BE2C (cell line): ENCODE measurements at regions not wholly inside any gene's neighbourhood (a gene's known extent, or its start where the extent isn't known, plus 50 kb on each side); places are given as distances from the start of the nearest gene placed in this dataset.

Experiments
- DNase-seq: peaks from one replicate; pipeline ENCODE4 v3.0.0-alpha.2; 2020
- H3K27me3 ChIP-seq: fragments of 250-450 bp; sonication (Bioruptor Pico); 2 replicates; pipeline ENCODE4 v1.5.1; 2020; ENCODE audit warnings: mild to moderate bottlenecking
- H3K36me3 ChIP-seq: fragments of 250-450 bp; sonication (Bioruptor Pico); 2 replicates; pipeline ENCODE4 v1.5.1; 2020; ENCODE audit warnings: mild to moderate bottlenecking
- H3K4me1 ChIP-seq: fragments of 250-450 bp; sonication (Bioruptor Pico); 2 replicates; pipeline ENCODE4 v1.5.1; 2020
- H3K4me3 ChIP-seq: 2 replicates; pipeline ENCODE4 v1.5.1; 2011; ENCODE audit warnings: low read depth, low read length
- H3K9me3 ChIP-seq: fragments of 250-450 bp; sonication (Bioruptor Pico); 2 replicates; pipeline ENCODE4 v1.5.1; 2020
- CTCF ChIP-seq: IDR thresholded peaks from 2 replicates; pipeline ENCODE4 v1.5.1; 2012; ENCODE audit warnings: mild to moderate bottlenecking, low read depth, low read length

DNA sequence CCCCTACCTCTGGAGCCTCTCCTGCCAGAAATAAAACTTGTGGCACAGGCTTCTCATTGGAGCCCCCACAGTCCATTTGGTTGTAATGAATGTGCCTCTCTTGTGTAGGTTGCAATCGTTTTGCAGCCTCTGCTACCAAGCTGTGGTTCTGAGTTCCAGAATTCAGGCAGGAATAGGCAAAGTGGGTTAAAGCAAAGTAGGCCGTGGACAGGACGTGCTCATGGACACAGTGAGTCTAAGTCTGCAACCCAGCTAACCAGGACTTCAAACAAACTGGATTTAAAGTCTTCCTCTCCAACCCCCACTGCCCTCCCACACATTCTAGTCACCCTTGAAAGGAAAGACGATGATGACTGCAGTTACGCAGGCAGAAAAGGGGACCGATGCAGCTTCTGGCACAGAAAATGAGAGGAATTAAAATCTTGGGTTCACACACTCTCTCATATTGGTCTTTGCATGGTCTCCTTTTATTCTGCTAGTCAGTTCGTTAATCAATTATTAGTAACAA, 260.0 kb downstream of the PIK3R1 start:
- Histone ChIP-seq H3K36me3 (no peaks in the 10 kb centered on the region), H3K27me3 (no peaks in the 10 kb centered on the region), H3K4me3 (no peak overlapping the region), H3K9me3 (no peaks in the 10 kb centered on the region), H3K4me1 (peaks cover 5% of the 10 kb centered on the region)
- TF ChIP-seq CTCF, result no peak
- no peak for DNase-seq

- peak; percentile 54 for TF ChIP-seq CTCF
- no peaks in the 10 kb centered on the region for H3K27me3 ChIP-seq
- no peaks in the 10 kb centered on the region for H3K36me3 ChIP-seq
- H3K9me3 ChIP-seq, result no peaks in the 10 kb centered on the region
- DNase-seq, result no peak
- no peak overlapping the region for H3K4me3 ChIP-seq
- peaks cover 2% of the 10 kb centered on the region; the same call in 1 of the 2 replicates for H3K4me1 ChIP-seq
Observed at GRCh38 chr5:68476854-68477253, 261.3 kb downstream of the PIK3R1 start.

- Histone ChIP-seq H3K4me3 (no peak overlapping the region), H3K27me3 (no peaks in the 10 kb centered on the region), H3K9me3 (no peaks in the 10 kb centered on the region), H3K36me3 (no peaks in the 10 kb centered on the region), H3K4me1 (peaks cover 2% of the 10 kb centered on the region; the same call in 1 of the 2 replicates)
- TF ChIP-seq CTCF, result no peak
- DNase-seq, result no peak
Observed at GRCh38 chr5:68478301-68479095, 262.9 kb downstream of the PIK3R1 start.

GRCh38 chr5:68479524-68479923, 264.0 kb downstream of the PIK3R1 start:
- Histone ChIP-seq H3K4me3 (no peak overlapping the region), H3K9me3 (no peaks in the 10 kb centered on the region), H3K4me1 (peaks cover 2% of the 10 kb centered on the region; the same call in 1 of the 2 replicates), H3K36me3 (no peaks in the 10 kb centered on the region), H3K27me3 (no peaks in the 10 kb centered on the region)
- TF ChIP-seq CTCF, result no peak
- no peak for DNase-seq

DNA sequence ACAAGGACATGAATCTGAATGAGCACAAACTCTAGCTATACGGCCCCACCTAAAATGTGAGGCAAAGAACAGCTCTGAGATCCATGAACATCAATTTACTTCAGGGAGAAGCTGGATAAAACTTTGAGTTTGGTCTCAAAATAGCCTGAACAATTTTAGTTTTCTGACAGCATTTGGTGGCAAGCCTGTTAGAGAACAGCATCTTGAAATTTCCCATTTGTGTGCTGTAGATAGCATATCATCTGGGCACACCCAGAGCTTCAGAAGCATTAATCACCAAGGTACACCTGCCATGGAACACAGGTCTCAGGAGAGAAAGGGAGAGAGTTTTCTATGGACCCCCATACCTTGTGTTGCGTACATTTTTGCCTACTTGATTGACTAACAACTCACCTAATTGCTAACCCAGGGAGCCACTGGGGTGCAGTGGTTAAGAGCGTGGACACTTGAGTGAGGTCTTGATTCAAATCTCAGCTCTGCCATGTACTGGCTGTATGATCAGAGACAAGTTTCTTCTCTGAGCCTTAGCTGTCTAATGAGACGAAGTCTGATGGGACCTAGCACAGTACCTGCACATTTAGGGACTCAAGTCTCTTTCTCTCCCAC, 264.9 kb downstream of the PIK3R1 start:
- TF ChIP-seq CTCF, result no peak
- H3K4me1 ChIP-seq, result peaks cover 2% of the 10 kb centered on the region; the same call in 1 of the 2 replicates
- no peaks in the 10 kb centered on the region for H3K9me3 ChIP-seq
- H3K27me3 ChIP-seq, result no peaks in the 10 kb centered on the region
- no peaks in the 10 kb centered on the region for H3K36me3 ChIP-seq
- no peak overlapping the region for H3K4me3 ChIP-seq
- no peak for DNase-seq

DNA sequence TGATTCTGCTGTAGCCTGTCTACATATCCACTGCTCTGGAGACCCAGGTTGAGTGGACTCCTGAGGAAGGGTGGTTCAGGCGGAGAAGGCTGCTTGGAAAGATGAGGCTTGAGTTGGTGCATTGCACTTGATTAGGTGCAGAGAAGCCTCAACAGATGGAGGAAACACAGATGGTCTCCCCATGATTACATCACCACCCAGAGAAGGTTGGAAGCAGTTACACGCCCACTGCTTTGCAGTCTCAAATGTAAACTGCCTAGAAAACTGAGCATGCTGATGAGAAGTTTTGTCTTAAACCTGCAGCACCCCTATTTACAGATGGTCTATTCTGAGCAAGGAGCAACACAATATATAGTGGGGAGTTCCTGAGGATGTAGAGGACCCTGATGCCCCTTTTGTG, 266.6 kb downstream of the PIK3R1 start:
- H3K36me3 ChIP-seq, result no peaks in the 10 kb centered on the region
- no peak for TF ChIP-seq CTCF
- DNase-seq, result no peak
- no peaks in the 10 kb centered on the region for H3K27me3 ChIP-seq
- no peak overlapping the region for H3K4me3 ChIP-seq
- H3K9me3 ChIP-seq, result no peaks in the 10 kb centered on the region
- peaks cover 2% of the 10 kb centered on the region; the same call in 1 of the 2 replicates for H3K4me1 ChIP-seq
